NCI-H2196 (cell line): ENCODE measurements at regions not wholly inside any gene's neighbourhood (a gene's known extent, or its start where the extent isn't known, plus 50 kb on each side); places are given as distances from the start of the nearest gene placed in this dataset.

ENCODE experiments used
- DNase-seq: peaks from one replicate; lab custom pipeline; 2025; ENCODE audit not compliant: unreplicated experiment; lab: John Stamatoyannopoulos, UW

DNA sequence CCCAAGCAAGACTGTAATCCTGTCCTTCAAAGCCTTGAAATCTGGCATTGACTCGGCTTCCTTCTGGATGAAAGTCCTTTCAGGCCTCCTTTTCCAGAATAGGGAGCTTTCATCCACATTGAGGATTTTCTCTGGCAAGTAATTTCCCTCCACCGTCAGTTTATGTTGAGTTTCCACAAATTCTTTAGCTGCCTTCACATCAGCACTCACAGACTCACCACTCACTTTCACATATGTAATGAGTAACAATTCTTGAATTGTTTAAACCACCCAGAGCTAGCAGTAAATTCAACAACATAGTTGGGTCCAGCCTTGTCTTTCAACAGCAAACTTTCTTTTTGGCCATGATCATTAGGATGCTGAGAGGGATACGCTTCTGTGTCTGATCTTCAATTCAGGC is 84.3 kb upstream of the PRDM11 start:
- no peak for DNase-seq

DNA sequence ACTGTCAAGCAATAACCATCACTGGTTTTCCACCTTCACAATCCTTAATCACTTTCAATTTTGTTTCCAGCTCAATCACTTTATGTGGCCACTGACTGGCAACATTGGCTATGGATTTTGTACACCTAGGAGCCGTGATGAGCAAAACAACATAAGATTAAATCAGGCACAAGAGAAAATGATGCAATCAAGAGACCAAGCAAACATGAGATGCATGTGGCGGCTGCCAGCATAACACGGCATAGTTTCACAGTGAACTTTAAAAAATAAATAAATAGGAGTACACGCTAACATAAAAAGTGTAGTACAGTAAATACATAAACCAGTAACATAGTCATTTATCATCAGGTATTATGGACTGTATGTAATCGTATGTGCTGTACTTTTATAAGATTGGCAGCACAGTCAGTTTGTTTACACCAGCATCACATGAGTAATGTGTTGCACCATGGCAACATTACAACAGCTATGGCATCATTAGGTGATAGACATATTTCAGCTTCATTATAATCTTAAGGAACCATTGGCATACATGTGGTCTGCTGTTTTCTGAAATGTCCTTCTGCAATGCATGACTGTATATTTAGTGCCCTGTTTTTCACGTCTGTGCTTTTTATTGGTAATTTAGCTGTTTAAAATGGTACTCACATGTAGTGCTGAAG is 83.3 kb upstream of the PRDM11 start:
- no peak for DNase-seq

- no peak for DNase-seq
These were observed 82.8 kb upstream of the PRDM11 start for GRCh38 chr11:45063669-45064068.

GRCh38 chr11:45067966-45068365 is 78.5 kb upstream of the PRDM11 start:
- DNase-seq, result no peak

DNA sequence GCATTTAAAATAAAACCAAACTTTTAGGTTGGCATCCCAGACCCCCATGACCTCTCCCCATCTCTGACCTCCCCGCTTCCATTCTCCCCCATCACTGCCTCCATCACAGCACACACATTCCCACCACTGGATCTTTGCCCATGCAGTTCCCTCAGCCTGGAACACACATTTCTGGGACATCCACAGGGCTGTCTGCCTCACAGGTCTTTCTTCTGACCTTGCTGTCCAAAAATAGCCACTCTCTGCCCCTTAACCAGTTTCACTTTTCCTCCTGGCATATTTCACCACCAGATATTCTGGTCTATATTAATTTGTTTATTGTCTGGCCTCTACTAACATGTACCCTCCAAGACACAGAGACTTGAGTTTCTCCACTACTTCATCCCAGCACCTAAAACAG is 75.2 kb upstream of the PRDM11 start:
- DNase-seq, result no peak

DNA sequence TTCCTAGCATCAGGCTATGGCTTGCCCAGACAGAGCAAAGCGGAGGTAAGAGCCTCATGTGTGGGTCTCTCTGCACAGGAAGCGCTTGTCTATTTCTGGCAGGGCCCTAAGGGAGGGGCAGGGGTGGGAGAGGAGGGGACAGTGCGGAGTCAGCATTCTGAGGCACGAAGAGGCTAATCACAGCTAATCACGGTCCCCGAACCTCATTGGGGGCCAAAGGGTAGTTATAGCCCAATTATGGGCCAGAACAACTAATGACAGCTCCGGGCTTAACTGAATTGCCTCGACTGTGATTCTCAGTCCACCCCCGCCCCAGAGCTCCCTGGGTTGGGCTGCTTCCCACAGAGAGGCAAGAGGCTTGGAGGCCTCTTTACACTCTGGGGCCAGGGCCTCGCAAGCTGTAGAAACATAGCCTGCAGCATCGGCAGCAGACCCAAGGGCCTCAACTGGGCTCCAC is 72.7 kb upstream of the PRDM11 start:
- DNase-seq, result no peak

DNA sequence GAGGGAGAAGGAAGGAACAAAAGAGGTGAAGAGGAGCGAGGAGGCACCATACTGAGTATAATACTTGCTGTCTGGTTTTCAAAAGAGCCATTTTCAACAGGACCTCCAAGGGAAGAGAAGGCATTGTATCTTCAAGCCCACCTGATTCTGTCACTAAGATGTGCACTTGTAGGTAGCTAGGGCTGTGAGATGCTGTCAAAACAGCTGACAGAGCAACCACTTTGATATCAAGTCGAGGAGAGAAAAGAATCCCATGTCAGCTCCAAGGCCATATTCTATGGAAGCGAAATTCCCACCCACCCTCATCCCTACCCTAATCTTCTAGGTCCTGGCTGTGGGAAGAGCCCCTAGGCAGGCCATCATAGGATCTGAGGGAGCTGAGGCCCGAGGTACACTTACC is 70.9 kb upstream of the PRDM11 start:
- no peak for DNase-seq

DNA sequence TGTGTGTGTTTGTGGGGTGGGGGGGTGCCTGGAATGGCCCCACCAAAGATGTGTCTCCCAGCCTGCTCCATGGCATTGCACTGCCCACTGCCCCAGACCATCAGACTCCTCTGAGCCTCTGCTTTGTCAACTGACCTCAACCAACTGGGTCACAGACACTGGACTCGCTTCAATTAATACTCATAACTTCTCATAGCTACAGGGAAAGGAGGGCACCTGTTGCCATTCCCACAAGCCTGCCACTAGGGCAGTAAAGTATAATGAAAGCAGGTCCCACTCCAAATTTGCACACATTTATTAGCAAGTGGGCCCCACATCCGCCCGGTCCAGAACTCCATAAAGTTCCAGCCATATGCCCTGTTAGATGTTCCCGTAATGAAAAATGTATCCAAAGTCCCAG is 70.5 kb upstream of the PRDM11 start:
- DNase-seq, result no peak

DNA sequence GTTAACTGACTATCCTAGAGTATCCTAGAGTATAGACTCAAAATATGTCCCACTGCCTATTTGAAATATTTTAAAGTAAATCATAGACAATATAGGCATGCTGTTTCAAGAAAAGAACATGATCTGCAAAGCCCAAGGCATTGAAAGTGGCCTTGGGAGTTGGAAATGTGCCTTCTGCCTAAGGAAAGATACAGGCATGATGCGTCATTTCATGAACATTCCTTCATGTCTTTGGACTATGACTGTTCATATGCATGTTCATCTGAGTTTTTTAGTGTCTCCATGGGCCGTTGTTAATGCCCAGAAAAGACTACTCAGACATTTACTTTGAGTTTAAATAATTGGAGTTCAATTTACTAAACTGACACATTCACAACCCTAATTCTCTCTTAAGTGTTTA is 69.7 kb upstream of the PRDM11 start:
- DNase-seq, result no peak

GRCh38 chr11:45078236-45079074 is 68.0 kb upstream of the PRDM11 start:
- DNase-seq, result no peak

DNA sequence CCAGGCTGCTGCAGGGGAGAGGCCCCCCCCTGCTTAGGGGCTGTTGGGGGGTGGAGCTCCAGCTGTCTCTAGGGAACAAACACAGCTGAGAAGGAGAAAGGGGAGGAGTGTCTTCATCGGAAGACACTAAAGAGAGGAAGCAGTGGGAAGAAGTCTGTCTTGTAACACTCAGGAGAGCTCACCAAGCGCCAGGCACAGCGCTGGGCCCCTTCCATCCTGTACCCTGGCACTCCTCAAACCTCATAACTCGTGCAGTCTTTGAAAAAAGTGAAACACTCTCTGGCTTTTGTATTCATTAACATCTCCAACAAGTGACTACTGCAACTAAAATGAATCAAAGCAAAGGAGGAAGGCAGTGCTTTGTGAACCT is 67.4 kb upstream of the PRDM11 start:
- DNase-seq, result no peak

GRCh38 chr11:45079567-45079942 is 66.9 kb upstream of the PRDM11 start:
- DNase-seq, result no peak

DNA sequence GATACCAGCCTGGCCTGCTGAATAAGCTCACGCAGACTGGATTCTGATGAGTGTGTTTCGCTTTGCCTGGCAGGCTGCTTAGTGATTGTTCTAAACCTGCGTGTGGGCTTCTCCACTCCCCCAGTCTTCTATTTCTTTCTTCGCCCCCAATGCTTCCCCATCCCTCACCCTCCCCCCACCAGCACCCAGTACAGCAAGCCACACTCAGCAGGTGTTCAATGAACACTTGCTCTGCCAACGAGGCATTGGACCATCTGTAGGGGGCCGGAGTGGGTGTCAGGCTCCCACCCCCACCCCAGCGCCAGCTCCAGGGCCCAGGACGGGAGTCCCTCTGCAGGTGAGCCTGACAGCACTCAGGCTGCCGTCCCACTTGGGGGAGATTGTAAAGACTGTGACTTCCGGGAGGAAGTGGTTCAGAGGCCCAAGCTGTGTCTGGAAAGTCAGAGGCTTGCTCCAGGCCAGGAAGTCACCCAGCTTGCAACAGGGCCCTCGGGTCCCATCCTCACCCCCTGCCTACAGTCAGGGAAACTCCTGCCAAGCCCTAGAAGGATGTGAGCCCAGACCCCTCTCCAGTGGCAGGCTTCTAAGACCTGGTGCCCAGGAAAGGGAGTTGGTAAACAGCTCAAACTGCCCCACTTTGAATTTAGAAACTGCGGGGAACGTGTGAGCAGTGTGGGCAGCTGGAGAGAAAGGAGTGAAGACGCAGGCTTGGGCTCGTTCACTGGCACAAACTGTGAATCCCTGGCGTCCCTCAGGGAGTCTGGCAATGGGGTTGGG is 66.3 kb upstream of the PRDM11 start:
- DNase-seq, result no peak

DNA sequence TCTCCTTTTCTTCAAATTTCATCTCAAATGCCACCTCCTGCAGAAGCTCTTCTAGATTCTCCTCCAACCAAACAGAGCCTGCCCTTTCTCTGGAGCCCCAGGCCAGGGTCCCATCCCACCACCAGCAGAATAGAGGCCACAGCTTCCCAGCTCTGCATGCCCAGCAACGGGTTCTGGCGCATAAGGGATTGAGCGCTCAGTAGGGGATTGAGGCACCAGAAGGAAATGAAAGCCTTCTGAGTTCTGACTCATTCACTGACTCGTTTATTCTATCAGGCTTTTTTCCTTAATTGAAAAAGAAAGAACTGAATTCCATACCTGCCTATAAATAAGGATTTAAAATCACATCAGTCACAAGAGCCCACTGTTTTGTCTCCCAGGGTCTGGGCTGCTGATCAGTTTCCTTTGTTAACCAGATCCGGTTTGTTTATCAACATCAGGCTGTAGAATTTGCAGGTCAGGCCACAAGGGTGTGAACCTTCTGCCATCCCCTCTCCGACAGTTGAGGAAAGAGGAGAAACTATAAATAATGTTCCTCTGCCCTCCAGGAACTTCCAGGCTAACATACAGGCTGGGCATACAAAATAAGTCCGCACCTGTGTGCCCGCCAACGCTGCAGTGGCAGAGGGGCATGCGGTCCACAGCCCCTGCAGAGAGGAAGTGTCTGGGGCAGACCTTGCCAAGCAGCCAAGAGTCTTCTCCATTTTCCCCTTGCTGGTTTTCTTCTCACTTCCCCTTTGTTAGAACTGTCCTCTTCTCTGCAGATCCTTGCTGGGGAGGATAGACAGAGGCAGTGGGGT is 63.5 kb upstream of the PRDM11 start:
- no peak for DNase-seq

GRCh38 chr11:45083544-45084087 is 62.8 kb upstream of the PRDM11 start:
- no peak for DNase-seq

- no peak for DNase-seq
These were observed 60.6 kb upstream of the PRDM11 start for GRCh38 chr11:45085646-45086501.

DNA sequence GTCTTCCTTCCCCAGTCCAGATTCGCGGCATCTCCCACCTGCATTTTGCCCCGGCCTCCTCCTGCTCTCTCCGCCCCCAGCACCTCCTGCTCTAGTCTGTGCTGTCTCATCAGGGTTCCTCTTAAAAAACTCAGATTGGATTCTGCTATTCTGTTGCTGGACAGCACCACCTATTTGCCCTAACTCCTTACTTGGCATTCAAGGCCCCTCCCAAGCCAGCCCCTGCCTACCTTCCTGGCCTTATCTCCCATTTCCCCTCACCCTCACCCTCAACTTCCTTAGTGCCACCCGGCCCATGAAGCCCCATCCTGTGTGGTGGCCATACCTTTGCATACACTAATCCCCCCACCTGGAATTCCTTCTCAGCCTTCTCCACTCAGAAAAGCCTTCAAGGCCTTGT is 59.9 kb upstream of the PRDM11 start:
- no peak for DNase-seq

- DNase-seq, result no peak
These were observed 59.1 kb upstream of the PRDM11 start for GRCh38 chr11:45087086-45087899.

DNA sequence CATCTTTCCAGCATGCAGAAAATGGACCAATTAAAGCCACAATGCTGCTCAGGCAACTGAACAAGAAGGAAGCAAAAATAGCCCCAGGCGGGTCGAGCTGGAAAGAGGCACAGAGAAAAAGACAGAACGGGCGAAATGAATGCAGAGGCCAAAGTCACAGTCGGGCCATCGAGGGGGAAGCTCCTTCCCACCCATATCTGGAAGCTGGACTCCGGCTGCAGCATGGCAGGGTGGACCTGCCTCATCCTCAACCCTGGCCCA is 58.6 kb upstream of the PRDM11 start:
- no peak for DNase-seq
